Liver (tissue), 8 donors: ENCODE measurements at regions not wholly inside any gene's neighbourhood (a gene's known extent, or its start where the extent isn't known, plus 50 kb on each side); places are given as distances from the start of the nearest gene placed in this dataset.

Source experiments
- DNase-seq: peaks from one replicate; pipeline ENCODE4 v3.0.0-alpha.2; 2017; ENCODE audit warnings: low spot score
- H3K27ac ChIP-seq, 2 donors: one replicate each; pipeline ENCODE4 v1.7.0; 2013; ENCODE audit warnings: inconsistent platforms in 2 of 2, low read length in 2 of 2, control low read depth in 1 of 2, low read depth in 1 of 2, mild to moderate bottlenecking in 1 of 2
- H3K27me3 ChIP-seq, 4 donors: one replicate each; pipeline versions ENCODE4 v1.6.1 to v1.7.0; 2013; ENCODE audit warnings: low read length in 3 of 4, inconsistent platforms in 1 of 4, mild to moderate bottlenecking in 1 of 4, moderate library complexity in 1 of 4; ENCODE audit not compliant: control insufficient read depth in 4 of 4, insufficient read depth in 4 of 4
- H3K36me3 ChIP-seq, 4 donors: one replicate each; pipeline versions ENCODE4 v1.6.1 to v1.7.0; 2013; ENCODE audit warnings: low read length in 3 of 4, mild to moderate bottlenecking in 3 of 4, low read depth in 1 of 4, moderate library complexity in 1 of 4; ENCODE audit not compliant: control insufficient read depth in 4 of 4, insufficient read depth in 3 of 4
- H3K4me1 ChIP-seq, 4 donors: one replicate each; pipeline versions ENCODE4 v1.6.1 to v1.7.0; 2013; ENCODE audit warnings: low read length in 3 of 4, mild to moderate bottlenecking in 3 of 4, moderate library complexity in 1 of 4; ENCODE audit not compliant: control insufficient read depth in 4 of 4, insufficient read depth in 4 of 4
- H3K4me3 ChIP-seq, 3 donors: one replicate each; pipeline versions ENCODE4 v1.6.1 to v1.7.0; 2013; ENCODE audit warnings: low read length in 3 of 3, control low read depth in 1 of 3, low read depth in 1 of 3, mild to moderate bottlenecking in 1 of 3
- H3K9ac ChIP-seq, 2 donors: one replicate each; pipeline ENCODE4 v1.7.0; 2013; ENCODE audit warnings: low read length in 2 of 2, mild to moderate bottlenecking in 2 of 2, moderate library complexity in 2 of 2, control low read depth in 1 of 2, low read depth in 1 of 2
- H3K9me3 ChIP-seq, 4 donors: one replicate each; pipeline versions ENCODE4 v1.6.1 to v1.7.0; 2013; ENCODE audit warnings: low read length in 3 of 4; ENCODE audit not compliant: control insufficient read depth in 4 of 4
- FOXA1 ChIP-seq: IDR thresholded peaks from 2 replicates; pipeline ENCODE4 v1.6.1; 2016; ENCODE audit warnings: antibody characterized with exemption
- FOXA2 ChIP-seq: IDR thresholded peaks from 2 replicates; pipeline ENCODE4 v1.6.1; 2016; ENCODE audit warnings: antibody characterized with exemption
- GABPA ChIP-seq, 2 donors: IDR thresholded peaks in 1 of 2; conservative IDR thresholded peaks in 1 of 2; 2 replicates each; pipeline ENCODE4 v1.6.1; 2016; ENCODE audit warnings: antibody characterized with exemption in 2 of 2, mild to moderate bottlenecking in 1 of 2, moderate library complexity in 1 of 2
- HNF4A ChIP-seq, 2 donors: conservative IDR thresholded peaks; 2 replicates each; pipeline ENCODE4 v1.6.1; 2016; ENCODE audit warnings: antibody characterized with exemption in 2 of 2, mild to moderate bottlenecking in 2 of 2
- HNF4G ChIP-seq: IDR thresholded peaks from 2 replicates; pipeline ENCODE4 v1.6.1; 2016; ENCODE audit warnings: antibody characterized with exemption
- NR2F2 ChIP-seq: IDR thresholded peaks from 2 replicates; pipeline ENCODE4 v1.6.1; 2016; ENCODE audit warnings: antibody characterized with exemption
- RAD21 ChIP-seq, 2 donors: IDR thresholded peaks; 2 replicates each; pipeline ENCODE4 v1.6.1; 2016; ENCODE audit warnings: antibody characterized with exemption in 2 of 2, mild to moderate bottlenecking in 2 of 2
- WGBS: extraction: QIAGEN DNeasy Blood & Tissue Kit; methylation state at CpG from one replicate; pipeline ENCODE4 v1.1.7; 2013; 5-methylcytosine and 5-hydroxymethylcytosine counted together
- TF ChIP-seq, protein P1 (sequence below): IDR thresholded peaks from 2 replicates; pipeline ENCODE4 v1.6.1; 2016; ENCODE audit warnings: antibody characterized with exemption, mild to moderate bottlenecking
- TF ChIP-seq, protein P2 (sequence below): IDR thresholded peaks from 2 replicates; pipeline ENCODE4 v1.6.1; 2016; ENCODE audit warnings: antibody characterized with exemption
- TF ChIP-seq, protein P3 (sequence below): fragments of 150-350 bp; IDR thresholded peaks from 2 replicates; pipeline ENCODE4 v1.5.1; 2017; ENCODE audit warnings: improper control_type of control experiment, low read depth, low read length; ENCODE audit not compliant: missing input control
- TF ChIP-seq, protein P4 (sequence below): IDR thresholded peaks from 2 replicates; pipeline ENCODE4 v1.6.1; 2016; ENCODE audit warnings: antibody characterized with exemption
- donor health status: healthy.
- donor health status: healthy.
- donor health status: healthy.
- donor health status: healthy.
- donor health status: healthy.

DNA sequence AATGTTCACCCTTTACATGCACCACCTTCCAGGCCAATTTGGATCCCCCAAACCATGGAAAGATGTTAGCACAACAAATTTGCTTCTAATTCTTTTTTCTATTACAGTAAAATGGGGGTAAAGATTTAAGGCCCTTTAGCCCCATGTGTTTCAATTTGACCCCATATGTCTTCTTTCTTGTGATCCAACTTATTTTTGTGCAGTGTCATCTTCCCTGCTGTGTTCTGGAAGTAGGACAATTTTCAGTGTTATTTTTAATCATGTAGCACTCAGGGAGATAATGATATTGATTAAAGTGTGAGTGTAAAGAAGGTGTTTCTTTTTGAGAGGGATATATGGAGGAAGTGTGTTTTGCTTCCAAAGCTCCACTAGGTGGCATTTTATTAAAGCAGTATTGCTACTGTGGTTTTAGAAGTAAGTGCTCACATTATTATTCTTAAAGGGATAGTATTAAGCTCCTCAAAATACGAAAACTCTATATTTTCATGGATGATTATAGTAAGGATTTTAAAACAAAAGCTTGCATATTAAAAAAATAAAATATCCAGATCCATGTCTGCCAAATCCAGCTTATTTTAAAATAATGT lies 118.7 kb upstream of the ATP10B start:
- H3K36me3 ChIP-seq, result no peaks in the 10 kb centered on the region
- H3K4me3 ChIP-seq, result no peak overlapping the region
- no peaks in the 10 kb centered on the region for H3K9me3 ChIP-seq
- TF ChIP-seq FOXA1 (no peak), FOXA2 (no peak), GABPA (IDR thresholded peaks at IDR 0.05 in 1 of 2, conservative IDR thresholded peaks at IDR 0.05 in 1 of 2) (no peak), HNF4A (conservative IDR thresholded peaks at IDR 0.05) (no peak), HNF4G (no peak), RAD21 (IDR thresholded peaks at IDR 0.05) (peak; percentile 38 to 54), NR2F2 (no peak)
- TF ChIP-seq, protein P1, sequence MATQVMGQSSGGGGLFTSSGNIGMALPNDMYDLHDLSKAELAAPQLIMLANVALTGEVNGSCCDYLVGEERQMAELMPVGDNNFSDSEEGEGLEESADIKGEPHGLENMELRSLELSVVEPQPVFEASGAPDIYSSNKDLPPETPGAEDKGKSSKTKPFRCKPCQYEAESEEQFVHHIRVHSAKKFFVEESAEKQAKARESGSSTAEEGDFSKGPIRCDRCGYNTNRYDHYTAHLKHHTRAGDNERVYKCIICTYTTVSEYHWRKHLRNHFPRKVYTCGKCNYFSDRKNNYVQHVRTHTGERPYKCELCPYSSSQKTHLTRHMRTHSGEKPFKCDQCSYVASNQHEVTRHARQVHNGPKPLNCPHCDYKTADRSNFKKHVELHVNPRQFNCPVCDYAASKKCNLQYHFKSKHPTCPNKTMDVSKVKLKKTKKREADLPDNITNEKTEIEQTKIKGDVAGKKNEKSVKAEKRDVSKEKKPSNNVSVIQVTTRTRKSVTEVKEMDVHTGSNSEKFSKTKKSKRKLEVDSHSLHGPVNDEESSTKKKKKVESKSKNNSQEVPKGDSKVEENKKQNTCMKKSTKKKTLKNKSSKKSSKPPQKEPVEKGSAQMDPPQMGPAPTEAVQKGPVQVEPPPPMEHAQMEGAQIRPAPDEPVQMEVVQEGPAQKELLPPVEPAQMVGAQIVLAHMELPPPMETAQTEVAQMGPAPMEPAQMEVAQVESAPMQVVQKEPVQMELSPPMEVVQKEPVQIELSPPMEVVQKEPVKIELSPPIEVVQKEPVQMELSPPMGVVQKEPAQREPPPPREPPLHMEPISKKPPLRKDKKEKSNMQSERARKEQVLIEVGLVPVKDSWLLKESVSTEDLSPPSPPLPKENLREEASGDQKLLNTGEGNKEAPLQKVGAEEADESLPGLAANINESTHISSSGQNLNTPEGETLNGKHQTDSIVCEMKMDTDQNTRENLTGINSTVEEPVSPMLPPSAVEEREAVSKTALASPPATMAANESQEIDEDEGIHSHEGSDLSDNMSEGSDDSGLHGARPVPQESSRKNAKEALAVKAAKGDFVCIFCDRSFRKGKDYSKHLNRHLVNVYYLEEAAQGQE, result no peak
- TF ChIP-seq, protein P2, sequence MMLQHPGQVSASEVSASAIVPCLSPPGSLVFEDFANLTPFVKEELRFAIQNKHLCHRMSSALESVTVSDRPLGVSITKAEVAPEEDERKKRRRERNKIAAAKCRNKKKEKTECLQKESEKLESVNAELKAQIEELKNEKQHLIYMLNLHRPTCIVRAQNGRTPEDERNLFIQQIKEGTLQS, result no peak
- TF ChIP-seq, protein P3, sequence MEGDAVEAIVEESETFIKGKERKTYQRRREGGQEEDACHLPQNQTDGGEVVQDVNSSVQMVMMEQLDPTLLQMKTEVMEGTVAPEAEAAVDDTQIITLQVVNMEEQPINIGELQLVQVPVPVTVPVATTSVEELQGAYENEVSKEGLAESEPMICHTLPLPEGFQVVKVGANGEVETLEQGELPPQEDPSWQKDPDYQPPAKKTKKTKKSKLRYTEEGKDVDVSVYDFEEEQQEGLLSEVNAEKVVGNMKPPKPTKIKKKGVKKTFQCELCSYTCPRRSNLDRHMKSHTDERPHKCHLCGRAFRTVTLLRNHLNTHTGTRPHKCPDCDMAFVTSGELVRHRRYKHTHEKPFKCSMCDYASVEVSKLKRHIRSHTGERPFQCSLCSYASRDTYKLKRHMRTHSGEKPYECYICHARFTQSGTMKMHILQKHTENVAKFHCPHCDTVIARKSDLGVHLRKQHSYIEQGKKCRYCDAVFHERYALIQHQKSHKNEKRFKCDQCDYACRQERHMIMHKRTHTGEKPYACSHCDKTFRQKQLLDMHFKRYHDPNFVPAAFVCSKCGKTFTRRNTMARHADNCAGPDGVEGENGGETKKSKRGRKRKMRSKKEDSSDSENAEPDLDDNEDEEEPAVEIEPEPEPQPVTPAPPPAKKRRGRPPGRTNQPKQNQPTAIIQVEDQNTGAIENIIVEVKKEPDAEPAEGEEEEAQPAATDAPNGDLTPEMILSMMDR, result peak; percentile 17
- TF ChIP-seq, protein P4, sequence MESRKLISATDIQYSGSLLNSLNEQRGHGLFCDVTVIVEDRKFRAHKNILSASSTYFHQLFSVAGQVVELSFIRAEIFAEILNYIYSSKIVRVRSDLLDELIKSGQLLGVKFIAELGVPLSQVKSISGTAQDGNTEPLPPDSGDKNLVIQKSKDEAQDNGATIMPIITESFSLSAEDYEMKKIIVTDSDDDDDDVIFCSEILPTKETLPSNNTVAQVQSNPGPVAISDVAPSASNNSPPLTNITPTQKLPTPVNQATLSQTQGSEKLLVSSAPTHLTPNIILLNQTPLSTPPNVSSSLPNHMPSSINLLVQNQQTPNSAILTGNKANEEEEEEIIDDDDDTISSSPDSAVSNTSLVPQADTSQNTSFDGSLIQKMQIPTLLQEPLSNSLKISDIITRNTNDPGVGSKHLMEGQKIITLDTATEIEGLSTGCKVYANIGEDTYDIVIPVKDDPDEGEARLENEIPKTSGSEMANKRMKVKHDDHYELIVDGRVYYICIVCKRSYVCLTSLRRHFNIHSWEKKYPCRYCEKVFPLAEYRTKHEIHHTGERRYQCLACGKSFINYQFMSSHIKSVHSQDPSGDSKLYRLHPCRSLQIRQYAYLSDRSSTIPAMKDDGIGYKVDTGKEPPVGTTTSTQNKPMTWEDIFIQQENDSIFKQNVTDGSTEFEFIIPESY, result no peak
- WGBS, result 61% methylated on average over 1 of the region's 1 CpG
- no peaks in the 10 kb centered on the region for H3K4me1 ChIP-seq
- H3K27ac ChIP-seq, result no peak overlapping the region
- H3K9ac ChIP-seq, result no peak overlapping the region
- H3K27me3 ChIP-seq, result no peaks in the 10 kb centered on the region
- no peak for DNase-seq

DNA sequence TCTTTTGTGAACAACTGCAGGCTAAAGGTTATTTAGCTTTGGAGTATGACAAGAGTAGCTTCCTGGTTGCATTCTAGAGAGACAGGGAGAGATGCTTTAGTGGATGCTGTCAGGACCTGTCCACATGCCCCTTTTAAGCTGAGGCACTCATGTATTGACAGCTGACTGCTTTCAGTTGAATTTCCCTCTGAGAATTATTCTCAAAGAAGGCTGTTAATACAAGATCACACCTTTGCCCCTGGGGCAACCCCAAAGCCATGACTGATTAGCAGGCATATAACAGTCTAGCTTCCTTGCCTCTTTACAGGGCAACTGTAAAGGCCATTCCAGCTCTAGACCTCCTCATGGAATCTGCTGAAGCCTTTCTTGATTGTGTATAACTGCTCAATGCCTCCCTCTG lies 117.6 kb upstream of the ATP10B start:
- Histone ChIP-seq H3K9me3 (no peaks in the 10 kb centered on the region), H3K4me1 (no peaks in the 10 kb centered on the region), H3K27ac (no peak overlapping the region), H3K9ac (no peak overlapping the region), H3K27me3 (no peaks in the 10 kb centered on the region), H3K4me3 (no peak overlapping the region), H3K36me3 (no peaks in the 10 kb centered on the region)
- DNase-seq, result no peak
- TF ChIP-seq RAD21 (IDR thresholded peaks at IDR 0.05), result no peak
